Panc1 (cell line): ENCODE measurements at regions not wholly inside any gene's neighbourhood (a gene's known extent, or its start where the extent isn't known, plus 50 kb on each side); places are given as distances from the start of the nearest gene placed in this dataset.

Source experiments
- CTCF ChIP-seq: fragments of 450-650 bp; IDR thresholded peaks from 2 replicates; pipeline ENCODE4 v1.5.1; 2017; ENCODE audit warnings: mild to moderate bottlenecking
- POLR2AphosphoS5 ChIP-seq: IDR thresholded peaks from 2 replicates; pipeline ENCODE4 v1.6.1; 2012; ENCODE audit warnings: mild to moderate bottlenecking, low read depth, low read length, moderate library complexity
- SIN3A ChIP-seq: IDR thresholded peaks from 2 replicates; pipeline ENCODE4 v1.6.1; 2012; ENCODE audit warnings: low read depth, mild to moderate bottlenecking, low read length, moderate library complexity, borderline replicate concordance; ENCODE audit not compliant: insufficient read depth

- TF ChIP-seq POLR2AphosphoS5 (no peak), CTCF (no peak), SIN3A (no peak)
Measured at GRCh38 chr1:5364591-5364990, 627.6 kb downstream of the NPHP4 start.
